A673 (cell line): ENCODE measurements at regions not wholly inside any gene's neighbourhood (a gene's known extent, or its start where the extent isn't known, plus 50 kb on each side); places are given as distances from the start of the nearest gene placed in this dataset.

Source experiments
- BruUV-seq: library from RNA; stranded (reverse); fragments of 400-500 nt; replicated peaks from 2 replicates; lab custom pipeline; 2021; lab: Mats Ljungman, UMichigan
- CTCF ChIA-PET: fragments of 300-600 bp; sonication (Branson Sonifier 250); formaldehyde crosslinking; loops from one replicate; lab custom pipeline; 2022; ENCODE audit warnings: antibody characterized with exemption; lab: Charles Lee
- POLR2A ChIA-PET: fragments of 300-600 bp; sonication (Branson Sonifier 250); formaldehyde crosslinking; loops from one replicate; lab custom pipeline; 2022; ENCODE audit warnings: antibody characterized with exemption; ENCODE audit not compliant: low non-redundant PET; lab: Charles Lee
- DNase-seq: peaks from one replicate; pipeline ENCODE4 v3.0.0-alpha.2; 2015; ENCODE audit warnings: low spot score
- H3K27ac ChIP-seq: fragments of 200-600 bp; sonication (generic); 2 replicates; pipeline ENCODE4 v1.5.1; 2016; ENCODE audit warnings: mixed run types, low read depth, mild to moderate bottlenecking, mixed read lengths, antibody characterized with exemption, low read length; ENCODE audit not compliant: poor library complexity, severe bottlenecking
- H3K27me3 ChIP-seq: fragments of 200-600 bp; sonication (generic); replicated peaks from 2 replicates; pipeline ENCODE4 v1.6.1; 2017; ENCODE audit warnings: mixed run types, low read depth, mild to moderate bottlenecking, mixed read lengths, antibody characterized with exemption, low read length; ENCODE audit not compliant: insufficient read depth, poor library complexity
- H3K36me3 ChIP-seq: fragments of 200-600 bp; sonication (generic); 2 replicates; pipeline ENCODE4 v1.6.1; 2016; ENCODE audit warnings: mixed run types, mild to moderate bottlenecking, mixed read lengths, antibody characterized with exemption, low read length; ENCODE audit not compliant: insufficient read depth, poor library complexity, severe bottlenecking
- H3K4me1 ChIP-seq: fragments of 200-600 bp; sonication (generic); 2 replicates; pipeline ENCODE4 v1.6.1; 2017; ENCODE audit warnings: mixed run types, mild to moderate bottlenecking, mixed read lengths, antibody characterized with exemption, low read length; ENCODE audit not compliant: insufficient read depth, poor library complexity, severe bottlenecking
- H3K4me3 ChIP-seq: fragments of 200-600 bp; sonication (generic); 2 replicates; pipeline ENCODE4 v1.5.1; 2016; ENCODE audit warnings: low read depth, mixed run types, mild to moderate bottlenecking, mixed read lengths, low read length; ENCODE audit not compliant: poor library complexity, severe bottlenecking
- H3K9me3 ChIP-seq: fragments of 200-600 bp; sonication (generic); 2 replicates; pipeline ENCODE4 v1.6.1; 2016; ENCODE audit warnings: mixed run types, low read depth, mild to moderate bottlenecking, mixed read lengths, antibody characterized with exemption, low read length; ENCODE audit not compliant: poor library complexity, severe bottlenecking
- EZH2 ChIP-seq: fragments of 200-600 bp; sonication (generic); IDR thresholded peaks from 2 replicates; pipeline ENCODE4 v1.6.1; 2017; ENCODE audit warnings: borderline replicate concordance, low read depth, mild to moderate bottlenecking, mixed read lengths, antibody characterized with exemption, low read length; ENCODE audit not compliant: poor library complexity, severe bottlenecking
- intact Hi-C: fragments of 100-400 bp; cut with micrococcal nuclease; formaldehyde crosslinking; loops from one replicate; pipeline ENCODE4 v1.10.0; 2022; ENCODE audit not compliant: unreplicated experiment
- TF ChIP-seq, protein P1 (sequence below): fragments of 300-800, 200-600 bp; sonication (generic); conservative IDR thresholded peaks from 2 replicates; pipeline ENCODE4 v1.5.1; 2017; ENCODE audit warnings: low read depth, mild to moderate bottlenecking, antibody characterized with exemption, low read length, moderate library complexity, mixed read lengths

- POLR2A ChIA-PET, result no interaction called here
- DNase-seq, result peak; percentile 40
- TF ChIP-seq, protein P1, sequence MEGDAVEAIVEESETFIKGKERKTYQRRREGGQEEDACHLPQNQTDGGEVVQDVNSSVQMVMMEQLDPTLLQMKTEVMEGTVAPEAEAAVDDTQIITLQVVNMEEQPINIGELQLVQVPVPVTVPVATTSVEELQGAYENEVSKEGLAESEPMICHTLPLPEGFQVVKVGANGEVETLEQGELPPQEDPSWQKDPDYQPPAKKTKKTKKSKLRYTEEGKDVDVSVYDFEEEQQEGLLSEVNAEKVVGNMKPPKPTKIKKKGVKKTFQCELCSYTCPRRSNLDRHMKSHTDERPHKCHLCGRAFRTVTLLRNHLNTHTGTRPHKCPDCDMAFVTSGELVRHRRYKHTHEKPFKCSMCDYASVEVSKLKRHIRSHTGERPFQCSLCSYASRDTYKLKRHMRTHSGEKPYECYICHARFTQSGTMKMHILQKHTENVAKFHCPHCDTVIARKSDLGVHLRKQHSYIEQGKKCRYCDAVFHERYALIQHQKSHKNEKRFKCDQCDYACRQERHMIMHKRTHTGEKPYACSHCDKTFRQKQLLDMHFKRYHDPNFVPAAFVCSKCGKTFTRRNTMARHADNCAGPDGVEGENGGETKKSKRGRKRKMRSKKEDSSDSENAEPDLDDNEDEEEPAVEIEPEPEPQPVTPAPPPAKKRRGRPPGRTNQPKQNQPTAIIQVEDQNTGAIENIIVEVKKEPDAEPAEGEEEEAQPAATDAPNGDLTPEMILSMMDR, result 0 out of 2 replicates have a peak, but pooled peaks have one; percentile 21
- no peak for TF ChIP-seq EZH2
Measured at GRCh38 chr1:220353229-220354012, 81.2 kb upstream of the RAB3GAP2 start.

DNA sequence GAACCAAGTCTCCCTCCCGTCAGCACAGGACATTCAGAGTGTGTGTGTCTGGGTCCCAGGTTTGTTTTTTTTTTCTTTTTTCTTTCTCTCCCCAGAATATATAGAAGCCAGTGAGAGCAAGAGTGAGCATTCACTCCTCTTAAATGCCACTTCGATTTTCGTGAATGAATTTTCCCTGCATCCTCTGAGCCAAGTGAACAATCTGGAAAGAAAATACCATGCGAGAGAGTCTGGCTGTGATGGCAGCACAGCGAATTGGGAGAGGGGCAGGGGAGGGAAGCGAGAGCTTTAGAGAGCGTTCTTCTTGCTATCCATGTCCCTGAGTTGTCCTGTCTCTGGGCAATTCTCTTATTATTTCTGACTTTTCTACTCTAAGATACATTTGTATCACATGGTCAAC, 76.0 kb upstream of the RAB3GAP2 start:
- Histone ChIP-seq H3K4me1 (peaks cover 10% of the 10 kb centered on the region), H3K36me3 (no peaks in the 10 kb centered on the region), H3K4me3 (no peak overlapping the region), H3K27me3 (no peaks in the 10 kb centered on the region), H3K9me3 (no peaks in the 10 kb centered on the region), H3K27ac (no peak overlapping the region)
- CTCF ChIA-PET, result no interaction called here
- no TSS peak for BruUV-seq
- TF ChIP-seq EZH2, result no peak
- TF ChIP-seq, protein P1, result no peak
- DNase-seq, result no peak
- intact Hi-C loops, result no loop called here
- POLR2A ChIA-PET, result no interaction called here

More at GRCh38 chr1:220353229-220354012, 81.2 kb upstream of the RAB3GAP2 start:
- intact Hi-C loops, result no loop called here
- Histone ChIP-seq H3K4me3 (no peak overlapping the region), H3K9me3 (no peaks in the 10 kb centered on the region), H3K27ac (no peak overlapping the region), H3K4me1 (no peaks in the 10 kb centered on the region), H3K27me3 (no peaks in the 10 kb centered on the region), H3K36me3 (no peaks in the 10 kb centered on the region)
- BruUV-seq, result no TSS peak
- CTCF ChIA-PET, result no interaction called here

GRCh38 chr1:220347654-220348175, 75.5 kb upstream of the RAB3GAP2 start:
- H3K27me3 ChIP-seq, result no peaks in the 10 kb centered on the region
- no peak for TF ChIP-seq EZH2
- TF ChIP-seq, protein P1, result no peak
- DNase-seq, result peak; percentile 61
- ChIA-PET CTCF (no interaction called here), POLR2A (no interaction called here)
- H3K4me3 ChIP-seq, result no peak overlapping the region
- intact Hi-C loops, result no loop called here
- no peaks in the 10 kb centered on the region for H3K9me3 ChIP-seq
- H3K27ac ChIP-seq, result no peak overlapping the region
- H3K4me1 ChIP-seq, result peaks cover 10% of the 10 kb centered on the region
- no TSS peak for BruUV-seq
- no peaks in the 10 kb centered on the region for H3K36me3 ChIP-seq
